ENCODE measurements at regions not wholly inside any gene's neighbourhood (a gene's known extent, or its start where the extent isn't known, plus 50 kb on each side); places are given as distances from the start of the nearest gene placed in this dataset.

- TF ChIP-seq FOXM1 (IDR thresholded peaks at IDR 0.05; ENCODE audit: borderline replicate concordance, low read depth) (no peak), RAD21 (IDR thresholded peaks at IDR 0.05; ENCODE audit: low read depth) (no peak), YY1 (IDR thresholded peaks at IDR 0.05; ENCODE audit: low read depth) (no peak), EGR1 (IDR thresholded peaks at IDR 0.05) (no peak), TAF1 (IDR thresholded peaks at IDR 0.05; ENCODE audit: low read depth) (no peak), TCF12 (IDR thresholded peaks at IDR 0.05; ENCODE audit: low read depth) (no peak), CEBPB (IDR thresholded peaks at IDR 0.05) (no peak), MAX (IDR thresholded peaks at IDR 0.05) (no peak), ZBTB7A (IDR thresholded peaks at IDR 0.05; ENCODE audit: low read depth) (no peak), USF1 (IDR thresholded peaks at IDR 0.05) (no peak)
These were observed 184.7 kb downstream of the CARTPT start for GRCh38 chr5:71903808-71904207.

- TF ChIP-seq REST (IDR thresholded peaks at IDR 0.05; ENCODE audit: low read depth) (no peak), MAX (IDR thresholded peaks at IDR 0.05) (no peak), NFIC (IDR thresholded peaks at IDR 0.05) (no peak), TEAD4 (IDR thresholded peaks at IDR 0.05) (no peak), EP300 (IDR thresholded peaks at IDR 0.05; ENCODE audit: borderline replicate concordance) (no peak), ZBTB7A (IDR thresholded peaks at IDR 0.05; ENCODE audit: low read depth) (no peak), TAF1 (IDR thresholded peaks at IDR 0.05; ENCODE audit: low read depth) (no peak), FOXM1 (IDR thresholded peaks at IDR 0.05; ENCODE audit: borderline replicate concordance, low read depth) (no peak), CREB1 (IDR thresholded peaks at IDR 0.05; ENCODE audit: low read depth) (no peak), EGR1 (IDR thresholded peaks at IDR 0.05) (no peak), YY1 (IDR thresholded peaks at IDR 0.05; ENCODE audit: low read depth) (no peak), USF1 (IDR thresholded peaks at IDR 0.05) (no peak), RAD21 (IDR thresholded peaks at IDR 0.05; ENCODE audit: low read depth) (no peak), TCF12 (IDR thresholded peaks at IDR 0.05; ENCODE audit: low read depth) (no peak), CEBPB (IDR thresholded peaks at IDR 0.05) (no peak)
These were observed 185.8 kb downstream of the CARTPT start for GRCh38 chr5:71904852-71905251.

GRCh38 chr5:71905834-71906711, 187.0 kb downstream of the CARTPT start:
- no peak for TF ChIP-seq USF1 (IDR thresholded peaks at IDR 0.05)
- no peak for TF ChIP-seq RAD21 (IDR thresholded peaks at IDR 0.05; ENCODE audit: low read depth)
- peak; percentile 16; the same call in 1 of the 2 replicates for TF ChIP-seq NFIC (IDR thresholded peaks at IDR 0.05)

- TF ChIP-seq USF1 (IDR thresholded peaks at IDR 0.05) (no peak), TEAD4 (IDR thresholded peaks at IDR 0.05) (no peak), YY1 (IDR thresholded peaks at IDR 0.05; ENCODE audit: low read depth) (no peak), TAF1 (IDR thresholded peaks at IDR 0.05; ENCODE audit: low read depth) (no peak), CREB1 (IDR thresholded peaks at IDR 0.05; ENCODE audit: low read depth) (no peak), FOXM1 (IDR thresholded peaks at IDR 0.05; ENCODE audit: borderline replicate concordance, low read depth) (no peak), TCF12 (IDR thresholded peaks at IDR 0.05; ENCODE audit: low read depth) (no peak), RAD21 (IDR thresholded peaks at IDR 0.05; ENCODE audit: low read depth) (no peak), NFIC (IDR thresholded peaks at IDR 0.05) (no peak), ZBTB7A (IDR thresholded peaks at IDR 0.05; ENCODE audit: low read depth) (no peak), REST (IDR thresholded peaks at IDR 0.05; ENCODE audit: low read depth) (no peak), MAX (IDR thresholded peaks at IDR 0.05) (no peak), CEBPB (IDR thresholded peaks at IDR 0.05) (no peak), EP300 (IDR thresholded peaks at IDR 0.05; ENCODE audit: borderline replicate concordance) (no peak), EGR1 (IDR thresholded peaks at IDR 0.05) (no peak)
These were observed 188.0 kb downstream of the CARTPT start for GRCh38 chr5:71907001-71907588.
